HepG2 (cell line): ENCODE measurements at regions not wholly inside any gene's neighbourhood (a gene's known extent, or its start where the extent isn't known, plus 50 kb on each side); places are given as distances from the start of the nearest gene placed in this dataset.

Experiments used
- ATAC-seq: fragments of 200-7000 bp; cut with Tn5 transposase; 3 replicates; pipeline ENCODE4 v1.9.1; 2020; ENCODE audit warnings: mild to moderate bottlenecking, moderate library complexity
- BruUV-seq: library from RNA; stranded (reverse); fragments of 400-500 nt; replicated peaks from 2 replicates; lab custom pipeline; 2021; lab: Mats Ljungman, UMichigan
- CTCF ChIA-PET: fragments of 300-600 bp; formaldehyde crosslinking; extraction: SDS; loops from one replicate; lab custom pipeline; 2021; ENCODE audit warnings: low total read pairs, inconsistent platforms, low intra/inter-chr PET ratio; lab: Yijun Ruan, JAX
- POLR2A ChIA-PET: fragments of 350-600 bp; sonication (Branson Sonifier 250); formaldehyde crosslinking; loops from one replicate; lab custom pipeline; 2020; ENCODE audit warnings: antibody characterized with exemption, inconsistent platforms; lab: Yijun Ruan, JAX
- DNase-seq: peaks from one replicate; pipeline ENCODE4 v3.0.0-alpha.2; 2015; ENCODE audit warnings: low spot score
- FAIRE-seq: peaks from 3 replicates; lab custom pipeline; 2011; peaks lifted over from hg19 to GRCh38; lab: Jason Lieb, UNC
- H2AFZ ChIP-seq: one replicate; pipeline ENCODE4 v1.6.1; 2011; ENCODE audit warnings: low read length, inconsistent platforms
- H3K27ac ChIP-seq: fragments of 300-600 bp; 3 replicates; pipeline ENCODE4 v1.8.0; 2011; ENCODE audit warnings: mixed run types, mild to moderate bottlenecking, mixed read lengths, low read length, inconsistent platforms; ENCODE audit not compliant: insufficient read depth; ENCODE audit errors: extremely low read length
- H3K27me3 ChIP-seq, 2 experiments: fragments of 200-600 bp in 1 of 2; 2 replicates in 1 of 2; 3 replicates in 1 of 2; pipeline versions ENCODE4 v1.6.0 to v1.8.0; 2011; ENCODE audit warnings: low read length in 2 of 2, mild to moderate bottlenecking in 2 of 2, moderate library complexity in 2 of 2, inconsistent platforms in 1 of 2; ENCODE audit not compliant: insufficient read depth in 2 of 2, control insufficient read depth in 1 of 2
- H3K36me3 ChIP-seq, 2 experiments: fragments of 200-600 bp in 1 of 2; replicated peaks in 1 of 2; 2 replicates in 1 of 2; 3 replicates in 1 of 2; pipeline versions ENCODE4 v1.5.1 to v1.8.0; 2011; ENCODE audit warnings: low read length in 2 of 2, inconsistent platforms in 1 of 2; ENCODE audit not compliant: insufficient read depth in 2 of 2, control insufficient read depth in 1 of 2
- H3K4me1 ChIP-seq: 2 replicates; pipeline ENCODE4 v1.5.1; 2012; ENCODE audit warnings: low read length, inconsistent platforms; ENCODE audit not compliant: insufficient read depth
- H3K4me2 ChIP-seq: 2 replicates; pipeline ENCODE4 v1.6.0; 2011; ENCODE audit warnings: low read depth, low read length, inconsistent platforms
- H3K4me3 ChIP-seq, 3 experiments: fragments of 200-600 bp in 1 of 3; sonication (generic), shearing (Covaris generic) in 1 of 3; replicated peaks in 1 of 3; 2 replicates each; pipeline ENCODE4 v1.5.1; 2011 to 2016; ENCODE audit warnings: low read length in 3 of 3, inconsistent platforms in 2 of 3, low read depth in 2 of 3, mild to moderate bottlenecking in 2 of 3, control low read depth in 1 of 3, mixed read lengths in 1 of 3; ENCODE audit not compliant: insufficient read depth in 1 of 3
- H3K79me2 ChIP-seq: one replicate; pipeline ENCODE4 v1.6.1; 2011; ENCODE audit warnings: low read length, inconsistent platforms; ENCODE audit not compliant: insufficient read depth
- H3K9ac ChIP-seq: 2 replicates; pipeline ENCODE4 v1.6.0; 2011; ENCODE audit warnings: mild to moderate bottlenecking, low read depth, low read length, inconsistent platforms; ENCODE audit not compliant: insufficient read depth
- H3K9me3 ChIP-seq: 2 replicates; pipeline ENCODE4 v1.5.1; 2012; ENCODE audit warnings: mild to moderate bottlenecking, low read length
- H4K20me1 ChIP-seq: 2 replicates; pipeline ENCODE4 v1.6.0; 2011; ENCODE audit warnings: inconsistent platforms, mild to moderate bottlenecking, low read length, moderate library complexity; ENCODE audit not compliant: insufficient read depth
- ARID2 ChIP-seq: sonication (generic); formaldehyde crosslinking; IDR thresholded peaks from 2 replicates; pipeline ENCODE4 v1.8.1; 2022; ENCODE audit warnings: mild to moderate bottlenecking, missing genetic modification reagents, borderline replicate concordance
- ATF2 ChIP-seq: sonication (generic); formaldehyde crosslinking; IDR thresholded peaks from 2 replicates; pipeline ENCODE4 v1.4.0; 2020; ENCODE audit warnings: missing genetic modification reagents
- ATF5 ChIP-seq: sonication (generic); formaldehyde crosslinking; IDR thresholded peaks from 2 replicates; pipeline ENCODE4 v1.4.0; 2020; ENCODE audit warnings: mild to moderate bottlenecking, low read depth, missing genetic modification reagents
- ESRRA ChIP-seq: sonication (generic); formaldehyde crosslinking; IDR thresholded peaks from 2 replicates; pipeline ENCODE4 v1.5.1; 2020; ENCODE audit warnings: mild to moderate bottlenecking, low read depth, missing genetic modification reagents
- HNF4G ChIP-seq, 2 experiments: sonication (generic) in 1 of 2; formaldehyde crosslinking in 1 of 2; IDR thresholded peaks; 2 replicates each; pipeline versions ENCODE4 v1.4.0 to v1.6.1; 2011 to 2020; ENCODE audit warnings: borderline replicate concordance in 2 of 2, low read depth in 2 of 2, mild to moderate bottlenecking in 2 of 2, low read length in 1 of 2, missing genetic modification reagents in 1 of 2, moderate library complexity in 1 of 2
- JUNB ChIP-seq: sonication (generic); formaldehyde crosslinking; IDR thresholded peaks from 2 replicates; pipeline ENCODE4 v1.8.0; 2022; ENCODE audit warnings: missing genetic modification reagents, mild to moderate bottlenecking, borderline replicate concordance
- NCOA2 ChIP-seq: sonication (generic); formaldehyde crosslinking; IDR thresholded peaks from 2 replicates; pipeline ENCODE4 v1.8.0; 2022; ENCODE audit warnings: inconsistent platforms
- NFE2L1 ChIP-seq: sonication (generic); formaldehyde crosslinking; IDR thresholded peaks from 2 replicates; pipeline ENCODE4 v1.4.0; 2020; ENCODE audit warnings: missing genetic modification reagents, mild to moderate bottlenecking, borderline replicate concordance
- RBM39 ChIP-seq: fragments of 200-400 bp; formaldehyde crosslinking; IDR thresholded peaks from one replicate; pipeline ENCODE4 v1.6.1; 2018; ENCODE audit warnings: antibody characterized with exemption, mild to moderate bottlenecking, low read depth, low read length; ENCODE audit not compliant: poor library complexity, severe bottlenecking
- SALL2 ChIP-seq: sonication (generic); formaldehyde crosslinking; IDR thresholded peaks from 2 replicates; pipeline ENCODE4 v1.8.1; 2023; ENCODE audit warnings: mild to moderate bottlenecking, missing genetic modification reagents, inconsistent platforms
- SP1 ChIP-seq, 2 experiments: fragments of 450-650 bp in 1 of 2; sonication (generic) in 1 of 2; formaldehyde crosslinking in 1 of 2; IDR thresholded peaks; 2 replicates each; pipeline versions ENCODE4 v1.4.0 to v1.6.1; 2016 to 2020; ENCODE audit warnings: missing genetic modification reagents in 1 of 2
- TOE1 ChIP-seq: sonication (generic); formaldehyde crosslinking; IDR thresholded peaks from 2 replicates; pipeline ENCODE4 v1.4.0; 2020; ENCODE audit warnings: mild to moderate bottlenecking, missing genetic modification reagents
- ZBTB34 ChIP-seq: sonication (generic); formaldehyde crosslinking; IDR thresholded peaks from 2 replicates; pipeline ENCODE4 v1.8.0; 2022; ENCODE audit warnings: mild to moderate bottlenecking, missing genetic modification reagents
- ZBTB44 ChIP-seq: sonication (generic); formaldehyde crosslinking; IDR thresholded peaks from 2 replicates; pipeline ENCODE4 v1.4.0; 2020; ENCODE audit warnings: missing genetic modification reagents
- ZNF335 ChIP-seq: sonication (generic); formaldehyde crosslinking; IDR thresholded peaks from 2 replicates; pipeline ENCODE4 v1.4.0; 2020; ENCODE audit warnings: missing genetic modification reagents
- ZNF572 ChIP-seq: sonication (generic); formaldehyde crosslinking; IDR thresholded peaks from 2 replicates; pipeline ENCODE4 v1.5.1; 2020; ENCODE audit warnings: mild to moderate bottlenecking, missing genetic modification reagents
- WGBS: methylation state at CpG from one replicate; pipeline ENCODE4 v1.1.6; 2017; ENCODE audit warnings: low lambda C conversion rate; 5-methylcytosine and 5-hydroxymethylcytosine counted together
- in situ Hi-C: cut with HindIII; loops from 2 replicates; pipeline ENCODE4 v1.10.0; 2017; ENCODE audit warnings: low pct_unique_long_range_greater_than_20kb; ENCODE audit not compliant: extremely low pct_ligation_motif_present
- intact Hi-C: fragments of 100-400 bp; cut with micrococcal nuclease; formaldehyde crosslinking; loops from one replicate; pipeline ENCODE4 v1.10.0; 2022; ENCODE audit not compliant: unreplicated experiment

GRCh38 chr1:172827301-172827700 lies 168.4 kb downstream of the FASLG start:
- ATAC-seq = no peak
- no peak for TF ChIP-seq ARID2 (CRISPR knock-in tag)
- TF ChIP-seq HNF4G (IDR thresholded peaks at IDR 0.05; ENCODE audit: borderline replicate concordance, low read depth, low read length) = no peak
- TF ChIP-seq HNF4G (CRISPR knock-in tag; IDR thresholded peaks at IDR 0.05; ENCODE audit: borderline replicate concordance, low read depth) = no peak
- no peak for TF ChIP-seq SP1 (IDR thresholded peaks at IDR 0.05)
- TF ChIP-seq SP1 (CRISPR knock-in tag; IDR thresholded peaks at IDR 0.05) = no peak
- TF ChIP-seq JUNB (CRISPR knock-in tag) = no peak
- TF ChIP-seq ESRRA (CRISPR knock-in tag) = no peak
- no peak for TF ChIP-seq ZNF335 (CRISPR knock-in tag)
- TF ChIP-seq SALL2 (CRISPR knock-in tag) = no peak
- TF ChIP-seq ZBTB44 (CRISPR knock-in tag) = no peak
- TF ChIP-seq ATF5 (CRISPR knock-in tag) = no peak
- TF ChIP-seq NFE2L1 (CRISPR knock-in tag) = no peak
- TF ChIP-seq ZNF572 (CRISPR knock-in tag) = no peak
- TF ChIP-seq RBM39 = no peak
- no peak for TF ChIP-seq NCOA2 (CRISPR knock-in tag)
- no peak for TF ChIP-seq TOE1 (CRISPR knock-in tag)
- TF ChIP-seq ATF2 (CRISPR knock-in tag) = no peak
- no peak for TF ChIP-seq ZBTB34 (CRISPR knock-in tag)
- WGBS = 8% methylated on average over 1 of the region's 1 CpG
- POLR2A ChIA-PET = interaction anchor here (1.9 kb wide), 1 partner anchor 375 kb away, joined by 6 read pairs; no protein-coding TSS in a partner anchor
- FAIRE-seq = no peak
- DNase-seq = no peak
- Histone ChIP-seq H3K27me3 (no peaks in the 10 kb centered on the region), H3K9me3 (no peaks in the 10 kb centered on the region), H2AFZ (no peak overlapping the region), H3K9ac (no peak overlapping the region), H4K20me1 (no peaks in the 10 kb centered on the region), H3K4me2 (no peak overlapping the region), H3K36me3 (no peaks in the 10 kb centered on the region), H3K79me2 (no peaks in the 10 kb centered on the region), H3K4me1 (peaks cover 9% of the 10 kb centered on the region), H3K27ac (no peak overlapping the region), H3K4me3 (no peak overlapping the region)
- CTCF ChIA-PET = interaction anchor here (1.7 kb wide), 1 partner anchor 375 kb away, joined by 13 read pairs; no protein-coding TSS in a partner anchor
- in situ Hi-C loops = no loop called here
- intact Hi-C loops = loop anchor here (10.0 kb wide), 1 partner anchor 178 kb away; no protein-coding TSS in a partner anchor
- BruUV-seq = no TSS peak
